T-helper 1 cell (primary cell): ENCODE measurements at regions not wholly inside any gene's neighbourhood (a gene's known extent, or its start where the extent isn't known, plus 50 kb on each side); places are given as distances from the start of the nearest gene placed in this dataset.

Experiments used
- DNase-seq, 5 donors: peaks; one replicate each; pipeline ENCODE4 v3.0.0-alpha.2; 2012 to 2020

- DNase-seq: no peak
Measured at GRCh38 chr12:95412482-95413311, 61.3 kb upstream of the METAP2 start.

GRCh38 chr12:95413576-95413975 is 60.4 kb upstream of the METAP2 start:
- no peak for DNase-seq

GRCh38 chr12:95415451-95415850 is 58.5 kb upstream of the METAP2 start:
- DNase-seq: no peak

GRCh38 chr12:95416111-95416636 is 57.8 kb upstream of the METAP2 start:
- DNase-seq: no peak

- no peak for DNase-seq
Measured at GRCh38 chr12:95417372-95417771, 56.6 kb upstream of the METAP2 start.

GRCh38 chr12:95418142-95418541 is 55.8 kb upstream of the METAP2 start:
- no peak for DNase-seq
